Thyroid gland (tissue), 4 donors: ENCODE measurements at regions not wholly inside any gene's neighbourhood (a gene's known extent, or its start where the extent isn't known, plus 50 kb on each side); places are given as distances from the start of the nearest gene placed in this dataset.
"Not testable (repeated sequence)": the region's sequence is repeated elsewhere in the genome, so short reads cannot be mapped to it uniquely, and the experiment has no call there.

Experiments used
- DNase-seq, 2 donors: peaks; one replicate each; pipeline ENCODE4 v3.0.0-alpha.2; 2019
- H3K27ac ChIP-seq, 3 donors: fragments of 200-600 bp; sonication (generic); 1 replicate in 2 of 3; 2 replicates in 1 of 3; pipeline ENCODE4 v1.5.1; 2016 to 2019; ENCODE audit warnings: mild to moderate bottlenecking in 1 of 3, moderate library complexity in 1 of 3
- H3K27me3 ChIP-seq: fragments of 200-600 bp; sonication (generic); one replicate; pipeline ENCODE4 v1.5.1; 2019
- H3K36me3 ChIP-seq, 2 donors: fragments of 200-600 bp; sonication (generic); one replicate each; pipeline ENCODE4 v1.5.1; 2016 to 2019
- H3K4me1 ChIP-seq, 2 donors: fragments of 200-600 bp; sonication (generic); one replicate each; pipeline ENCODE4 v1.5.1; 2017 to 2019
- H3K4me3 ChIP-seq, 3 donors: fragments of 200-600 bp; sonication (generic); replicated peaks in 1 of 3; 1 replicate in 2 of 3; 2 replicates in 1 of 3; pipeline ENCODE4 v1.5.1; 2016; ENCODE audit warnings: mild to moderate bottlenecking in 1 of 3
- H3K9me3 ChIP-seq: fragments of 200-600 bp; sonication (generic); one replicate; pipeline ENCODE4 v1.5.1; 2017
- POLR2A ChIP-seq, 2 donors: fragments of 450-650 bp; IDR thresholded peaks; one replicate each; pipeline ENCODE4 v1.6.1; 2017; ENCODE audit warnings: antibody characterized with exemption in 2 of 2, mild to moderate bottlenecking in 2 of 2, moderate library complexity in 1 of 2
- WGBS, 2 donors: methylation state at CpG; one replicate each; pipeline ENCODE4 v1.1.5; 2017; 5-methylcytosine and 5-hydroxymethylcytosine counted together
- intact Hi-C: fragments of 100-400 bp; cut with DNase I; formaldehyde crosslinking; loops from one replicate; pipeline ENCODE4 v1.15.1; 2023
- TF ChIP-seq, protein P1 (sequence below), 6 experiments: fragments of 200-600 bp in 3 of 6; fragments of 450-650 bp in 3 of 6; sonication (generic) in 3 of 6; IDR thresholded peaks; one replicate each; pipeline ENCODE4 v1.5.1; 2016 to 2019; ENCODE audit warnings: antibody characterized with exemption in 6 of 6, mild to moderate bottlenecking in 2 of 6, inconsistent platforms in 1 of 6, moderate library complexity in 1 of 6

GRCh38 chr4:23022032-23022431 lies 329.3 kb downstream of the GBA3 start:
- DNase-seq, result no peak
- TF ChIP-seq, protein P1, sequence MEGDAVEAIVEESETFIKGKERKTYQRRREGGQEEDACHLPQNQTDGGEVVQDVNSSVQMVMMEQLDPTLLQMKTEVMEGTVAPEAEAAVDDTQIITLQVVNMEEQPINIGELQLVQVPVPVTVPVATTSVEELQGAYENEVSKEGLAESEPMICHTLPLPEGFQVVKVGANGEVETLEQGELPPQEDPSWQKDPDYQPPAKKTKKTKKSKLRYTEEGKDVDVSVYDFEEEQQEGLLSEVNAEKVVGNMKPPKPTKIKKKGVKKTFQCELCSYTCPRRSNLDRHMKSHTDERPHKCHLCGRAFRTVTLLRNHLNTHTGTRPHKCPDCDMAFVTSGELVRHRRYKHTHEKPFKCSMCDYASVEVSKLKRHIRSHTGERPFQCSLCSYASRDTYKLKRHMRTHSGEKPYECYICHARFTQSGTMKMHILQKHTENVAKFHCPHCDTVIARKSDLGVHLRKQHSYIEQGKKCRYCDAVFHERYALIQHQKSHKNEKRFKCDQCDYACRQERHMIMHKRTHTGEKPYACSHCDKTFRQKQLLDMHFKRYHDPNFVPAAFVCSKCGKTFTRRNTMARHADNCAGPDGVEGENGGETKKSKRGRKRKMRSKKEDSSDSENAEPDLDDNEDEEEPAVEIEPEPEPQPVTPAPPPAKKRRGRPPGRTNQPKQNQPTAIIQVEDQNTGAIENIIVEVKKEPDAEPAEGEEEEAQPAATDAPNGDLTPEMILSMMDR (IDR thresholded peaks at IDR 0.05), result no peak
- TF ChIP-seq POLR2A (IDR thresholded peaks at IDR 0.05), result no peak
- intact Hi-C loops, result no loop called here

GRCh38 chr4:23021040-23021439 lies 328.3 kb downstream of the GBA3 start:
- 85 to 93% methylated on average over 4 of the region's 4 CpGs for WGBS, 2 donors

More at GRCh38 chr4:23022032-23022431, 329.3 kb downstream of the GBA3 start:
- no peaks in the 10 kb centered on the region for H3K9me3 ChIP-seq
- no peaks in the 10 kb centered on the region for H3K4me1 ChIP-seq
- no peaks in the 10 kb centered on the region for H3K27me3 ChIP-seq
- H3K36me3 ChIP-seq, result no peaks in the 10 kb centered on the region
- H3K4me3 ChIP-seq, result no peak overlapping the region
- H3K27ac ChIP-seq, result no peak overlapping the region

DNA sequence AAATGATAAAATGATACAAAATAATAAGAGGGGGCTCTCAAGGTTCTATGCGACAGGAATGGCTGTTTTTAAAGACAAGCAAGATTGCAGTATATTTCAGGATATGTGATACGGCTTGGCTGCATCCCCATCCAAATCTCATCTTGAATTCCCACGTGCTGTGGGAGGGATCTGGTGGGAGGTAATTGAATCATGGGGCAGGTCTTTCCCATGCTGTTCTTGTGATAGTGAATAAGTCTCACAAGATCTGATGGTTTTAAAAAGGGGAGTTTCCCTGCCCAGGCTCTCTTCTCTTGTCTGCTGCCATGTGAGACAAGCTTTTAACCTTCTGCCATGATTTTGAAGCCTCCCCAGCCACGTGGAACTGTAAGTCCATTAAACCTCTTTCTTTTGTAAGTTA lies 327.7 kb downstream of the GBA3 start:
- H3K27ac ChIP-seq, H3K4me1 ChIP-seq, DNase-seq, H3K4me3 ChIP-seq, H3K36me3 ChIP-seq, H3K9me3 ChIP-seq, intact Hi-C loops, H3K27me3 ChIP-seq: not testable (repeated sequence)
- whole genome bisulfite sequencing, 2 donors, result 71 to 75% methylated on average over 4 of the region's 4 CpGs

More at GRCh38 chr4:23021040-23021439, 328.3 kb downstream of the GBA3 start:
- no peaks in the 10 kb centered on the region for H3K9me3 ChIP-seq
- H3K27me3 ChIP-seq, result no peaks in the 10 kb centered on the region
- H3K27ac ChIP-seq, result no peak overlapping the region
- TF ChIP-seq, protein P1 (IDR thresholded peaks at IDR 0.05), result no peak
- TF ChIP-seq POLR2A (IDR thresholded peaks at IDR 0.05), result no peak
- H3K4me3 ChIP-seq, result no peak overlapping the region
- no peaks in the 10 kb centered on the region for H3K4me1 ChIP-seq
- H3K36me3 ChIP-seq, result no peaks in the 10 kb centered on the region
- DNase-seq, result no peak
- intact Hi-C loops, result no loop called here

DNA sequence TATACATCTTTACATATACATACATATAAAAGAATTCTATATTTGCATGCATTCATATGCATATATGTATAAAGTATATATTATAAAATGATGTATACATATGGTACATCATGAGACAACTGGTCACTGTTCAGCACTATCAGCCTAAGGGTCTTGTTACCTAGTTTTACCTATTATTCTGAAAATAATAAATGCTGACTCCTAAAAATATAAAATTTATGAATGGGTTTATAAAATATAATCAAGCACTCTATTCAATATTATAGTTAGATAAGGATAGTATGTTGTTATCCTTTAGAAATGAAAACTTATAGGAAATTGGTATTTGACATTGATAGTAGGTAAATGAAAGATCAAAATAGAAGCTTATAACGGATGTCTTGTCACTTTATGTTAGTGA lies 324.2 kb downstream of the GBA3 start:
- TF ChIP-seq, protein P1 (IDR thresholded peaks at IDR 0.05), result no peak
- TF ChIP-seq POLR2A (IDR thresholded peaks at IDR 0.05), result no peak
- H3K36me3 ChIP-seq, result no peaks in the 10 kb centered on the region
- DNase-seq, result no peak
- no peak overlapping the region for H3K27ac ChIP-seq
- H3K9me3 ChIP-seq, result no peaks in the 10 kb centered on the region
- no peak overlapping the region for H3K4me3 ChIP-seq
- 86 to 95% methylated on average over 1 of the region's 1 CpG for WGBS, 2 donors
- intact Hi-C loops, result no loop called here
- no peaks in the 10 kb centered on the region for H3K4me1 ChIP-seq
- H3K27me3 ChIP-seq, result no peaks in the 10 kb centered on the region

DNA sequence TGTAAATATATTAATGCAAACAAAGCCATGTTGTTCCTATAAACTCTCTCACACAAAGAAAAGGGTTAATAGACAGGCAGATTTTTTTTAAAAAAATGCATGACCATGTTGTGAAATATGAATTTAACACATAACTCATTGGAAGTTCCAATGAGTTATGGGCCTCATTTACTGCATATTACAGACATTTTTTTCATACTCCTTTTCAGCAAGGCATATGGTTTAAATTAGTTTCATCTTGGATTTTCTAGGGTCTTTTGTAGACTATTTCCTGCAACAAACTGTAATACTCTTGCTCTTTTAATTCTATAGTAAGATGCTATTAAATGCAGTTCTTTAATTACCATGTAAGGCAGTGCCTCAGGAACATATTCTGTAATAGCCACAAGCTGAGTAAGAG lies 323.1 kb downstream of the GBA3 start:
- Histone ChIP-seq H3K4me3 (no peak overlapping the region), H3K27ac (no peak overlapping the region), H3K9me3 (no peaks in the 10 kb centered on the region), H3K36me3 (no peaks in the 10 kb centered on the region), H3K4me1 (no peaks in the 10 kb centered on the region), H3K27me3 (no peaks in the 10 kb centered on the region)
- intact Hi-C loops, result no loop called here
- no peak for DNase-seq
- TF ChIP-seq, protein P1 (IDR thresholded peaks at IDR 0.05), result no peak
- no peak for TF ChIP-seq POLR2A (IDR thresholded peaks at IDR 0.05)

- no peaks in the 10 kb centered on the region for H3K36me3 ChIP-seq
- no peak overlapping the region for H3K27ac ChIP-seq
- no peaks in the 10 kb centered on the region for H3K27me3 ChIP-seq
- no peak overlapping the region for H3K4me3 ChIP-seq
- H3K9me3 ChIP-seq, result no peaks in the 10 kb centered on the region
- intact Hi-C loops, result no loop called here
- TF ChIP-seq POLR2A (IDR thresholded peaks at IDR 0.05), result no peak
- TF ChIP-seq, protein P1 (IDR thresholded peaks at IDR 0.05), result no peak
- DNase-seq, result no peak
- no peaks in the 10 kb centered on the region for H3K4me1 ChIP-seq
These were observed 316.4 kb downstream of the GBA3 start for GRCh38 chr4:23009093-23009492.
